CD4-positive, alpha-beta T cell treated with Interleukin-1 beta for 1 hour (primary cell): ENCODE measurements at regions not wholly inside any gene's neighbourhood (a gene's known extent, or its start where the extent isn't known, plus 50 kb on each side); places are given as distances from the start of the nearest gene placed in this dataset.
A peak's percentile ranks its signal among the peaks of the same experiment; 100 is the strongest.

Source experiments
- DNase-seq, 2 donors: peaks; one replicate each; pipeline ENCODE4 v3.0.0-alpha.2; 2020 to 2022

- no peak for DNase-seq
These were observed 108.8 kb downstream of the ADAMTS1 start for GRCh38 chr21:26736449-26736848.

- peak in 1 of 2 donors; percentile 2 for DNase-seq
These were observed 112.6 kb downstream of the ADAMTS1 start for GRCh38 chr21:26732432-26733221.

- DNase-seq: no peak
These were observed 125.5 kb downstream of the ADAMTS1 start for GRCh38 chr21:26719750-26720149.

- peak in 1 of 2 donors; percentile 3 for DNase-seq
These were observed 128.0 kb downstream of the ADAMTS1 start for GRCh38 chr21:26717146-26717739.

- peak in 1 of 2 donors; percentile 10 for DNase-seq
These were observed 129.2 kb downstream of the ADAMTS1 start for GRCh38 chr21:26715878-26716506.

GRCh38 chr21:26715116-26715515 lies 130.1 kb downstream of the ADAMTS1 start:
- no peak for DNase-seq

- no peak for DNase-seq
These were observed 135.1 kb downstream of the ADAMTS1 start for GRCh38 chr21:26710155-26710554.

- no peak for DNase-seq
These were observed 136.0 kb upstream of the CYYR1 start for GRCh38 chr21:26709090-26709489.

- no peak for DNase-seq
These were observed 135.2 kb upstream of the CYYR1 start for GRCh38 chr21:26708223-26708800.

- DNase-seq: no peak
These were observed 134.2 kb upstream of the CYYR1 start for GRCh38 chr21:26707246-26707645.

- DNase-seq: no peak
These were observed 125.3 kb upstream of the CYYR1 start for GRCh38 chr21:26698416-26698815.

- DNase-seq: no peak
These were observed 118.3 kb upstream of the CYYR1 start for GRCh38 chr21:26691416-26691815.

- DNase-seq: no peak
These were observed 113.6 kb upstream of the CYYR1 start for GRCh38 chr21:26686705-26687104.

- DNase-seq: peak; percentile 33 to 35
These were observed 113.2 kb upstream of the CYYR1 start for GRCh38 chr21:26686278-26686677.

- DNase-seq: no peak
These were observed 111.8 kb upstream of the CYYR1 start for GRCh38 chr21:26684889-26685288.

- DNase-seq: no peak
These were observed 110.9 kb upstream of the CYYR1 start for GRCh38 chr21:26683996-26684395.

GRCh38 chr21:26679284-26679683 lies 106.2 kb upstream of the CYYR1 start:
- no peak for DNase-seq

- DNase-seq: no peak
These were observed 101.2 kb upstream of the CYYR1 start for GRCh38 chr21:26674323-26674722.

- no peak for DNase-seq
These were observed 96.2 kb upstream of the CYYR1 start for GRCh38 chr21:26669215-26669764.

GRCh38 chr21:26659757-26660156 lies 86.7 kb upstream of the CYYR1 start:
- DNase-seq: no peak

GRCh38 chr21:26659182-26659581 lies 86.1 kb upstream of the CYYR1 start:
- no peak for DNase-seq

GRCh38 chr21:26655460-26655859 lies 82.4 kb upstream of the CYYR1 start:
- DNase-seq: no peak

GRCh38 chr21:26653430-26653829 lies 80.3 kb upstream of the CYYR1 start:
- no peak for DNase-seq
